ENCODE measurements at regions not wholly inside any gene's neighbourhood (a gene's known extent, or its start where the extent isn't known, plus 50 kb on each side); places are given as distances from the start of the nearest gene placed in this dataset.

DNA sequence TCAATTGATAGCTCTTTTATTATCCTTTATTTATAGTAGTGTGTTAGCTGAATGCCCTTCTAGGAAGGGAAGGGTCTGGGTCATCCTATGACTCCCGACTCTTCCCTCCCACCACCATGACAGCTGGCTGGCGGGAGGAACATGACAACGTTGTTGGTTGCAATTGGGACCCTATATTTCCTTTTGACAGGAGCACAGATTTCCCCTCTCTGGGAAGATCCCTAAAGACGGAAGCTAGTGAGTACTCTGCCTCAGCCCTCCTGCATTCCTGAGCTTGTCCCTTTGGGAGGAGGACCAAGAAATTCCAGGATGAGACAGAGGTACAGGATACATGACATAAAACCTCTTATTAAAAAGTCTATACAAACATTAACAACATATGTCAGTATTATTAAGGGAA is 485.4 kb downstream of the NAV3 start:
- Histone ChIP-seq H3K27ac (no peak overlapping the region), H3K4me3 (no peak overlapping the region)
- no peak for DNase-seq (ENCODE audit: low spot score)
- no peak for TF ChIP-seq CTCF (IDR thresholded peaks at IDR 0.05)

DNA sequence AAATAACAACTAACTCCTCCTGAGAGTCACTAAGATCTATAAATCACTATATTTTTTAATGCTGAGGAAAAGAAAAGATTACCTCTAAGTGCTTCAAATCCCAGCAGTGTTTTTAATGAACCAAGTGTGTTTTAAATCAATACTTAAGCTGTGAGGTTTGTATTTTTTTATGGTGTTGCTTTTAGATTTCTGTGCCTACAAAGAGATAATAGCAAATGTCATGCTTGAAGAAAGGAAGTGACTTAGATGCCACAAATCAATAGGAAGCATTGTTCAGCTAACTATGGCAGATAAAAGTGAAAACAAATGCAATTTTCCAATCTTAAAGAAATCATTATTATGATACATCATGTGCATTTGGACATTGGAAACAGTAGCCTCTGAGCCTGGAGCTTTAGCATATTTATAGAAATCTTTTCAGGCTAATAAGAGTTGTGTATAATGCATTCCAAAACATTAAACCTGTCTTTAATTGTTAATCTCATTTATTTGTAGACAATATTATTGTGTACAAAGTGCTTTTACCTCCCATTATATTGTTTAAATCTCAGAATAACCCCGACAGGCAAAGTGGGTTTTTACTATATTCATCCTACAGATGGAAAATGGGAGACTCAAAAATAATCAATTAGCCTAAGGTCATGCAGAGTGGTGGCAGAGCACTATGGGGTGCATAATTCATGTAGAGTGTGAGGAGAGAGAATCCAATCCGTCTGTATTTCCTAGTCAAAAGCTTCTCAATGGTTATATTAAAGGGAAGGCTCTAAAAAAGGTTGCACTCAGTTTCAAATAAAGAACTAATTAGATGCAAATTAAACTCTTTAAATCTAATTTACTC is 486.2 kb downstream of the NAV3 start:
- DNase-seq (ENCODE audit: low spot score), result no peak
- H3K27ac ChIP-seq, result no peak overlapping the region
- no peak for TF ChIP-seq CTCF (IDR thresholded peaks at IDR 0.05)
- no peak overlapping the region for H3K4me3 ChIP-seq

DNA sequence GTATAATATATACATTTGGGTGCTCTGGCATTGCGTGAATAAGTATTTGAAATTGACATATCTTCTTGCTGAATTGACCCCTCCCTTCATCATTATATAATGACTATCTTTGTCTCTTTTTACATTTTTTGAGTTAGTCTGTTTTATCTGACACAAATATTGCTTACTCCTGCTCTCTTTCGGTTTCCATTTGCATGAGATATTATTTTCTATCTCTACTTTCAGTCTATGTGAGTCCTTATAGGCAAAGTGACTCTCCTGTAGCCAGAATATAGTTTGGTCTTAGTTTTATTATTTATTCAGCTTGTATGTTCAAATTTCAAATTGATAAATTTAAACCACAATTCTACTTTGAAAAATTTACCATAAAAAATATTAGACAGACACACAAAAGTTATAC is 491.0 kb downstream of the NAV3 start:
- DNase-seq (ENCODE audit: low spot score), result no peak
- Histone ChIP-seq H3K4me3 (no peak overlapping the region), H3K27ac (no peak overlapping the region)
- TF ChIP-seq CTCF (IDR thresholded peaks at IDR 0.05), result no peak

GRCh38 chr12:78323226-78323625 is 492.5 kb downstream of the NAV3 start:
- Histone ChIP-seq H3K4me3 (no peak overlapping the region), H3K27ac (no peak overlapping the region)
- no peak for DNase-seq (ENCODE audit: low spot score)
- TF ChIP-seq CTCF (IDR thresholded peaks at IDR 0.05), result no peak

DNA sequence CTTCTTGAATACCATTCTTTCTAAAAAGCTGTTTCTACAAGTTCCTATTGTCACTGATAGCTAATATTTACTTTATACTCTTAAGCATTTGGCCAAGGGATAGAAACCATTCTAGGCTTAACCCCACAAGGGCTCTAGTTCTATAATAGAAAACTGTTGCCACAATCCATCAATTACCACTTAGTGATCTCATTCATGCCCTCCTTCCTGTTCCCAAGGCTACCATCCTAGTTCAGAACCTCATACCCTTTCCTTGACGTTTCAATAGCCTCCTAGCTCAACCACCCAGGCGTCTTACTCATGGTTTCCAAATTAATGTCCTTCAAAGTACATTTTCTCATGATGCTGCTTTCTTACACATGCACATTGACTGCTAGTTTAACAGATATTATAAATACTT is 493.5 kb downstream of the NAV3 start:
- no peak for DNase-seq (ENCODE audit: low spot score)
- Histone ChIP-seq H3K27ac (no peak overlapping the region), H3K4me3 (no peak overlapping the region)
- no peak for TF ChIP-seq CTCF (IDR thresholded peaks at IDR 0.05)

DNA sequence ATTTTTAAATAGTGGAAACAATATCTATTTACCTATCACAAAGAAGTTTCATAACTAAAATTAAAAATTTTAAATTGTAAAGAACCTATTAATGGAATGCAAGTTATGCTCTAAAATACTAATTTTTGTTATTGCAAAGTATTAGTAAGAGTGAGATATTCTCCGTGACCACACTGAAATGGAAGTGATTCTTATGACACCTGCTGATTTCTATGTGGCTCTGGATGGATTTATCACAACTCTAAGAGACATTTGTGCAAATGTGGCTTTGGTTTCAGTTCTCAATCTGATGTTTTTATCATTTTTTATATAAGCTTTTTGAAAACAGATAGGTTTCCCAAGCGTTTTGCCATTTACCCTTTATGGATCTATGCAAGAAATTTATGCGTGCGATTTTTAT is 497.8 kb downstream of the NAV3 start:
- no peak overlapping the region for H3K27ac ChIP-seq
- no peak for DNase-seq (ENCODE audit: low spot score)
- no peak for TF ChIP-seq CTCF (IDR thresholded peaks at IDR 0.05)
- H3K4me3 ChIP-seq, result no peak overlapping the region

DNA sequence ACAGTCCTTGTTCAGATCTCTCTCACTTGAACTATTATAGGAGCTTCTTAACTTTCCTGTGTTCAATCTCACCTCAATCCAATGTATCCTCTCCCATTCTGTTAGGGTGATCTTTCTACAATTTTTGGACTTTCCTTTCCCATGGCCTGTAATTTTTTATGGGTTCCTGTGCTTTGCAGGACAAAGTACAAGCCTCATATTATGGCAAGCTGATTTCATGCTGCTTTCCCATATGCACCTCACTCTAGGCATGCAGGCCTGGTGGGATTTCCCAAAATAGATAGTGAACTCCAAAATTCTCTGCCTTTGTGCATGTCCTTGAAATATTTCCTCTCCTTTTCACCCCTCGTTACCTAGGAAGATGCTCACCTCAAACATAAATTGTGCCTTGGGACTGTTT is 499.4 kb downstream of the NAV3 start:
- DNase-seq (ENCODE audit: low spot score), result no peak
- Histone ChIP-seq H3K27ac (no peak overlapping the region), H3K4me3 (no peak overlapping the region)
- no peak for TF ChIP-seq CTCF (IDR thresholded peaks at IDR 0.05)
